ENCODE measurements at regions not wholly inside any gene's neighbourhood (a gene's known extent, or its start where the extent isn't known, plus 50 kb on each side); places are given as distances from the start of the nearest gene placed in this dataset.

DNA sequence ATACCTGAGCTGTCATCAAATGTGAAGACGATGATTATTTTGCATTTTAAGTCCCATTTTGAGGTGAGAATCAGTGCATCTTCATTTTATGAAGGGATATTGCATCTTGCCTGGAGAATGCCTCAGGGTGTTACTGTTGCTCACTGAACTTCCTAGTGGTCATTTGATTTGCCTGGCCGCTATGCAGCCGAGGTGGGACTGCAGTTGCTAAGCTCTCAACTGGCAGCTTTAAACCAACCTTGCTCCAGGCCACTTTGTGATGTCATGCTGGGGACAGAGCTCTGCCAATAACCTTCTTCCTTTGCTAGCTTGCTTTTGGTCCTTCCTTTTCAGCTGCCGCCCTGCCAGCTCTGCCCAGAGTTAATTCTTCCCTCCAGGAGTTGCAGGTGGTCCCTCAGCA, 409.4 kb upstream of the B3GAT1 start:
- TF ChIP-seq, protein P1, sequence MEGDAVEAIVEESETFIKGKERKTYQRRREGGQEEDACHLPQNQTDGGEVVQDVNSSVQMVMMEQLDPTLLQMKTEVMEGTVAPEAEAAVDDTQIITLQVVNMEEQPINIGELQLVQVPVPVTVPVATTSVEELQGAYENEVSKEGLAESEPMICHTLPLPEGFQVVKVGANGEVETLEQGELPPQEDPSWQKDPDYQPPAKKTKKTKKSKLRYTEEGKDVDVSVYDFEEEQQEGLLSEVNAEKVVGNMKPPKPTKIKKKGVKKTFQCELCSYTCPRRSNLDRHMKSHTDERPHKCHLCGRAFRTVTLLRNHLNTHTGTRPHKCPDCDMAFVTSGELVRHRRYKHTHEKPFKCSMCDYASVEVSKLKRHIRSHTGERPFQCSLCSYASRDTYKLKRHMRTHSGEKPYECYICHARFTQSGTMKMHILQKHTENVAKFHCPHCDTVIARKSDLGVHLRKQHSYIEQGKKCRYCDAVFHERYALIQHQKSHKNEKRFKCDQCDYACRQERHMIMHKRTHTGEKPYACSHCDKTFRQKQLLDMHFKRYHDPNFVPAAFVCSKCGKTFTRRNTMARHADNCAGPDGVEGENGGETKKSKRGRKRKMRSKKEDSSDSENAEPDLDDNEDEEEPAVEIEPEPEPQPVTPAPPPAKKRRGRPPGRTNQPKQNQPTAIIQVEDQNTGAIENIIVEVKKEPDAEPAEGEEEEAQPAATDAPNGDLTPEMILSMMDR (IDR thresholded peaks at IDR 0.05), result no peak
- no peak for TF ChIP-seq POLR2A (IDR thresholded peaks at IDR 0.05)

All from prostate gland (tissue), 2 donors.